Nephron (organoid): ENCODE measurements at regions not wholly inside any gene's neighbourhood (a gene's known extent, or its start where the extent isn't known, plus 50 kb on each side); places are given as distances from the start of the nearest gene placed in this dataset.

ENCODE experiments used
- H3K27ac Mint-ChIP-seq, 3 experiments: 2 replicates each; pipeline ENCODE4 v1.8.0; 2020; ENCODE audit warnings: mixed read lengths in 3 of 3, mild to moderate bottlenecking in 2 of 3, moderate library complexity in 1 of 3
- H3K27me3 Mint-ChIP-seq: 2 replicates; pipeline ENCODE4 v1.8.0; 2021; ENCODE audit warnings: low read depth, mild to moderate bottlenecking, moderate library complexity, mixed read lengths
- H3K36me3 Mint-ChIP-seq: 2 replicates; pipeline ENCODE4 v1.8.0; 2020; ENCODE audit warnings: low read depth, mixed read lengths
- H3K4me1 Mint-ChIP-seq: 2 replicates; pipeline ENCODE4 v1.8.0; 2020; ENCODE audit warnings: mixed read lengths
- H3K4me3 Mint-ChIP-seq, 3 experiments: 2 replicates each; pipeline ENCODE4 v1.8.0; 2020; ENCODE audit warnings: mild to moderate bottlenecking in 3 of 3, mixed read lengths in 3 of 3, moderate library complexity in 2 of 3
- H3K9me3 Mint-ChIP-seq: 2 replicates; pipeline ENCODE4 v1.8.0; 2020; ENCODE audit warnings: mixed read lengths
- CTCF ChIP-seq, 3 experiments: fragments of 200-600 bp; sonication (generic); IDR thresholded peaks; one replicate each; pipeline ENCODE4 v1.5.0; 2021; ENCODE audit warnings: antibody characterized with exemption in 3 of 3; ENCODE audit not compliant: unreplicated experiment in 3 of 3

- no peaks in the 10 kb centered on the region for H3K36me3 Mint-ChIP-seq
- no peak for TF ChIP-seq CTCF (IDR thresholded peaks at IDR 0.05; ENCODE audit: unreplicated experiment in 3 of 3)
- H3K27ac Mint-ChIP-seq: peak overlapping the region; percentile 39 to 82 (median 72)
- H3K27me3 Mint-ChIP-seq: peaks cover 4% of the 10 kb centered on the region
- H3K4me3 Mint-ChIP-seq: peak overlapping the region in 2 of 3 experiments; percentile 6 to 28
- peaks cover 5% of the 10 kb centered on the region for H3K9me3 Mint-ChIP-seq
- peaks cover 36% of the 10 kb centered on the region for H3K4me1 Mint-ChIP-seq
Observed at GRCh38 chr10:4051641-4052151, 266.7 kb upstream of the KLF6 start.

- Mint-ChIP-seq H3K27ac (peak overlapping the region; percentile 39 to 82 (median 72)), H3K9me3 (peaks cover 5% of the 10 kb centered on the region), H3K36me3 (no peaks in the 10 kb centered on the region), H3K4me1 (peaks cover 40% of the 10 kb centered on the region), H3K4me3 (peak overlapping the region in 2 of 3 experiments; percentile 6 to 28), H3K27me3 (peaks cover 4% of the 10 kb centered on the region)
- no peak for TF ChIP-seq CTCF (IDR thresholded peaks at IDR 0.05; ENCODE audit: unreplicated experiment in 3 of 3)
Observed at GRCh38 chr10:4051011-4051640, 266.1 kb upstream of the KLF6 start.

- Mint-ChIP-seq H3K4me1 (peaks cover 40% of the 10 kb centered on the region), H3K27me3 (peaks cover 4% of the 10 kb centered on the region), H3K4me3 (no peak overlapping the region), H3K36me3 (no peaks in the 10 kb centered on the region), H3K27ac (no peak overlapping the region), H3K9me3 (peaks cover 5% of the 10 kb centered on the region)
- TF ChIP-seq CTCF (IDR thresholded peaks at IDR 0.05; ENCODE audit: unreplicated experiment in 3 of 3): no peak
Observed at GRCh38 chr10:4050061-4050460, 265.1 kb upstream of the KLF6 start.

- Mint-ChIP-seq H3K9me3 (peaks cover 5% of the 10 kb centered on the region), H3K27ac (no peak overlapping the region), H3K4me3 (no peak overlapping the region), H3K4me1 (peaks cover 37% of the 10 kb centered on the region), H3K27me3 (peaks cover under 1% of the 10 kb centered on the region), H3K36me3 (no peaks in the 10 kb centered on the region)
- TF ChIP-seq CTCF (IDR thresholded peaks at IDR 0.05; ENCODE audit: unreplicated experiment in 3 of 3): no peak
Observed at GRCh38 chr10:4049348-4049747, 264.3 kb upstream of the KLF6 start.

- no peaks in the 10 kb centered on the region for H3K36me3 Mint-ChIP-seq
- peak overlapping the region in 1 of 3 experiments; percentile 18 for H3K27ac Mint-ChIP-seq
- peaks cover 2% of the 10 kb centered on the region for H3K9me3 Mint-ChIP-seq
- H3K4me3 Mint-ChIP-seq: no peak overlapping the region
- H3K27me3 Mint-ChIP-seq: no peaks in the 10 kb centered on the region
- TF ChIP-seq CTCF (IDR thresholded peaks at IDR 0.05; ENCODE audit: unreplicated experiment in 3 of 3): no peak
- peaks cover 30% of the 10 kb centered on the region for H3K4me1 Mint-ChIP-seq
Observed at GRCh38 chr10:4048236-4048864, 263.3 kb upstream of the KLF6 start.
